Myocyte (in vitro differentiated cells): ENCODE measurements at regions not wholly inside any gene's neighbourhood (a gene's known extent, or its start where the extent isn't known, plus 50 kb on each side); places are given as distances from the start of the nearest gene placed in this dataset.

Source experiments
- DNase-seq: peaks from one replicate; pipeline ENCODE4 v3.0.0-alpha.2; 2012; ENCODE audit warnings: low read depth

- DNase-seq, result no peak
These were observed 113.1 kb upstream of the ID2 start for GRCh38 chr2:8568543-8569302.

- DNase-seq, result no peak
These were observed 112.4 kb upstream of the ID2 start for GRCh38 chr2:8569332-8569930.

- no peak for DNase-seq
These were observed 111.2 kb upstream of the ID2 start for GRCh38 chr2:8570637-8571036.

GRCh38 chr2:8571301-8571791 lies 110.5 kb upstream of the ID2 start:
- no peak for DNase-seq

GRCh38 chr2:8571792-8572499 lies 109.9 kb upstream of the ID2 start:
- DNase-seq, result no peak

GRCh38 chr2:8572712-8573233 lies 109.1 kb upstream of the ID2 start:
- no peak for DNase-seq

- DNase-seq, result no peak
These were observed 108.5 kb upstream of the ID2 start for GRCh38 chr2:8573234-8573941.

- no peak for DNase-seq
These were observed 108.0 kb upstream of the ID2 start for GRCh38 chr2:8573942-8574195.

- no peak for DNase-seq
These were observed 107.4 kb upstream of the ID2 start for GRCh38 chr2:8574196-8575037.

- no peak for DNase-seq
These were observed 106.6 kb upstream of the ID2 start for GRCh38 chr2:8575038-8575833.

GRCh38 chr2:8575834-8576423 lies 105.9 kb upstream of the ID2 start:
- DNase-seq, result no peak

- DNase-seq, result no peak
These were observed 105.2 kb upstream of the ID2 start for GRCh38 chr2:8576525-8577167.

- DNase-seq, result no peak
These were observed 104.3 kb upstream of the ID2 start for GRCh38 chr2:8577573-8577972.

- no peak for DNase-seq
These were observed 103.3 kb upstream of the ID2 start for GRCh38 chr2:8578335-8579244.

- no peak for DNase-seq
These were observed 102.3 kb upstream of the ID2 start for GRCh38 chr2:8579485-8580085.

- no peak for DNase-seq
These were observed 101.3 kb upstream of the ID2 start for GRCh38 chr2:8580316-8581233.

- no peak for DNase-seq
These were observed 100.7 kb upstream of the ID2 start for GRCh38 chr2:8581234-8581561.
